Hippocampal formation (tissue), 2 donors: ENCODE measurements at regions not wholly inside any gene's neighbourhood (a gene's known extent, or its start where the extent isn't known, plus 50 kb on each side); places are given as distances from the start of the nearest gene placed in this dataset.

Experiments used
- DNase-seq, 2 donors: peaks; one replicate each; lab custom pipeline; 2025; lab: John Stamatoyannopoulos, UW

GRCh38 chr17:62882284-62882683, 74.2 kb upstream of the MARCHF10 start:
- no peak for DNase-seq

- DNase-seq: no peak
These were observed 72.0 kb upstream of the MARCHF10 start for GRCh38 chr17:62880120-62880519.

- no peak for DNase-seq
These were observed 68.7 kb upstream of the MARCHF10 start for GRCh38 chr17:62876673-62877405.

GRCh38 chr17:62876063-62876462, 67.9 kb upstream of the MARCHF10 start:
- DNase-seq: no peak

GRCh38 chr17:62875296-62875695, 67.2 kb upstream of the MARCHF10 start:
- DNase-seq: no peak

GRCh38 chr17:62871291-62871690, 63.2 kb upstream of the MARCHF10 start:
- no peak for DNase-seq

- no peak for DNase-seq
These were observed 62.4 kb upstream of the MARCHF10 start for GRCh38 chr17:62870552-62870971.

GRCh38 chr17:62870030-62870541, 62.0 kb upstream of the MARCHF10 start:
- DNase-seq: no peak

GRCh38 chr17:62868723-62869122, 60.6 kb upstream of the MARCHF10 start:
- DNase-seq: no peak

- no peak for DNase-seq
These were observed 59.9 kb upstream of the MARCHF10 start for GRCh38 chr17:62868008-62868407.

GRCh38 chr17:62867303-62867702, 59.2 kb upstream of the MARCHF10 start:
- DNase-seq: no peak

GRCh38 chr17:62866471-62866870, 58.4 kb upstream of the MARCHF10 start:
- no peak for DNase-seq

- no peak for DNase-seq
These were observed 57.5 kb upstream of the MARCHF10 start for GRCh38 chr17:62865586-62865985.

GRCh38 chr17:62862251-62862650, 54.1 kb upstream of the MARCHF10 start:
- no peak for DNase-seq

- DNase-seq: no peak
These were observed 53.1 kb upstream of the MARCHF10 start for GRCh38 chr17:62860962-62861873.

- no peak for DNase-seq
These were observed 51.0 kb upstream of the MARCHF10 start for GRCh38 chr17:62859146-62859545.
